ENCODE measurements at regions not wholly inside any gene's neighbourhood (a gene's known extent, or its start where the extent isn't known, plus 50 kb on each side); places are given as distances from the start of the nearest gene placed in this dataset.
"Not testable (repeated sequence)": the region's sequence is repeated elsewhere in the genome, so short reads cannot be mapped to it uniquely, and the experiment has no call there.

- Histone ChIP-seq H3K4me3 (no peak overlapping the region), H3K27me3 (no peaks in the 10 kb centered on the region), H3K4me1 (no peaks in the 10 kb centered on the region), H3K27ac (no peak overlapping the region), H3K36me3 (no peaks in the 10 kb centered on the region), H3K9me3 (peaks cover 0 to 6% of the 10 kb centered on the region in 2 donors)
- DNase-seq, result no peak
- ATAC-seq, result no peak
- TF ChIP-seq CTCF (IDR thresholded peaks at IDR 0.05), result no peak
- intact Hi-C loops (cut with DNase I), result no loop called here
Measured at GRCh38 chr9:85167146-85167545, 497.6 kb downstream of the NTRK2 start.

GRCh38 chr9:85163825-85164224 is 494.3 kb downstream of the NTRK2 start:
- no peaks in the 10 kb centered on the region for H3K27me3 ChIP-seq
- no peak for TF ChIP-seq CTCF (IDR thresholded peaks at IDR 0.05)
- no peak overlapping the region for H3K27ac ChIP-seq
- H3K36me3 ChIP-seq, result no peaks in the 10 kb centered on the region
- intact Hi-C loops (cut with DNase I), result no loop called here
- no peak overlapping the region for H3K4me3 ChIP-seq
- DNase-seq (no peak), ATAC-seq (no peak)
- no peaks in the 10 kb centered on the region for H3K4me1 ChIP-seq
- peaks cover 0 to 6% of the 10 kb centered on the region in 2 donors for H3K9me3 ChIP-seq

GRCh38 chr9:85163415-85163814 is 493.9 kb downstream of the NTRK2 start:
- Histone ChIP-seq H3K4me1 (no peaks in the 10 kb centered on the region), H3K36me3 (no peaks in the 10 kb centered on the region), H3K27me3 (no peaks in the 10 kb centered on the region), H3K27ac (no peak overlapping the region), H3K4me3 (no peak overlapping the region), H3K9me3 (peaks cover 0 to 6% of the 10 kb centered on the region in 2 donors)
- intact Hi-C loops (cut with DNase I), result no loop called here
- ATAC-seq (no peak), DNase-seq (no peak)
- TF ChIP-seq CTCF (IDR thresholded peaks at IDR 0.05), result no peak

GRCh38 chr9:85162822-85163221 is 493.3 kb downstream of the NTRK2 start:
- H3K36me3 ChIP-seq, result no peaks in the 10 kb centered on the region
- DNase-seq (no peak), ATAC-seq (no peak)

GRCh38 chr9:85160944-85161343 is 491.4 kb downstream of the NTRK2 start:
- H3K36me3 ChIP-seq; intact Hi-C loops (cut with DNase I); H3K4me1 ChIP-seq; H3K9me3 ChIP-seq; H3K27ac ChIP-seq; H3K27me3 ChIP-seq; H3K4me3 ChIP-seq; DNase-seq; ATAC-seq: not testable (repeated sequence)

More at GRCh38 chr9:85162822-85163221, 493.3 kb downstream of the NTRK2 start:
- H3K27ac ChIP-seq, result no peak overlapping the region
- H3K4me1 ChIP-seq, result no peaks in the 10 kb centered on the region
- no peak overlapping the region for H3K4me3 ChIP-seq
- no peaks in the 10 kb centered on the region for H3K27me3 ChIP-seq
- peaks cover 0 to 6% of the 10 kb centered on the region in 2 donors for H3K9me3 ChIP-seq
- no peak for TF ChIP-seq CTCF (IDR thresholded peaks at IDR 0.05)
- intact Hi-C loops (cut with DNase I), result no loop called here

- ATAC-seq (no peak), DNase-seq (no peak)
- no peak for TF ChIP-seq CTCF (IDR thresholded peaks at IDR 0.05)
- H3K36me3 ChIP-seq, result no peaks in the 10 kb centered on the region
- H3K27me3 ChIP-seq, result no peaks in the 10 kb centered on the region
- intact Hi-C loops (cut with DNase I), result no loop called here
- peaks cover 0 to 6% of the 10 kb centered on the region in 2 donors for H3K9me3 ChIP-seq
- H3K4me3 ChIP-seq, result no peak overlapping the region
- no peaks in the 10 kb centered on the region for H3K4me1 ChIP-seq
- no peak overlapping the region for H3K27ac ChIP-seq
Measured at GRCh38 chr9:85158512-85158911, 489.0 kb downstream of the NTRK2 start.

Data from left lung (tissue), 4 donors.